Endothelial cell (in vitro differentiated cells): ENCODE measurements at regions not wholly inside any gene's neighbourhood (a gene's known extent, or its start where the extent isn't known, plus 50 kb on each side); places are given as distances from the start of the nearest gene placed in this dataset.

Experiments
- DNase-seq: peaks from one replicate; pipeline ENCODE4 v3.0.0; 2021; ENCODE audit warnings: low spot score
- H3K27ac Mint-ChIP-seq: one replicate; pipeline ENCODE4 v1.8.0; 2021; ENCODE audit warnings: mixed read lengths, inconsistent platforms; ENCODE audit not compliant: unreplicated experiment
- H3K27me3 Mint-ChIP-seq: one replicate; pipeline ENCODE4 v1.8.0; 2021; ENCODE audit warnings: mild to moderate bottlenecking, moderate library complexity, mixed read lengths, inconsistent platforms; ENCODE audit not compliant: unreplicated experiment
- H3K36me3 Mint-ChIP-seq: one replicate; pipeline ENCODE4 v1.8.0; 2021; ENCODE audit warnings: mild to moderate bottlenecking, low read depth, mixed read lengths, inconsistent platforms; ENCODE audit not compliant: unreplicated experiment
- H3K4me1 Mint-ChIP-seq: one replicate; pipeline ENCODE4 v1.8.0; 2021; ENCODE audit warnings: mild to moderate bottlenecking, mixed read lengths, inconsistent platforms; ENCODE audit not compliant: unreplicated experiment
- H3K4me3 Mint-ChIP-seq: one replicate; pipeline ENCODE4 v1.8.0; 2021; ENCODE audit warnings: mild to moderate bottlenecking, mixed read lengths, inconsistent platforms; ENCODE audit not compliant: unreplicated experiment
- H3K9me3 Mint-ChIP-seq: one replicate; pipeline ENCODE4 v1.8.0; 2021; ENCODE audit warnings: mixed read lengths, inconsistent platforms; ENCODE audit not compliant: unreplicated experiment
- CTCF ChIP-seq: fragments of 200-600 bp; sonication (generic); IDR thresholded peaks from one replicate; pipeline ENCODE4 v1.5.0; 2021; ENCODE audit warnings: antibody characterized with exemption; ENCODE audit not compliant: unreplicated experiment

DNA sequence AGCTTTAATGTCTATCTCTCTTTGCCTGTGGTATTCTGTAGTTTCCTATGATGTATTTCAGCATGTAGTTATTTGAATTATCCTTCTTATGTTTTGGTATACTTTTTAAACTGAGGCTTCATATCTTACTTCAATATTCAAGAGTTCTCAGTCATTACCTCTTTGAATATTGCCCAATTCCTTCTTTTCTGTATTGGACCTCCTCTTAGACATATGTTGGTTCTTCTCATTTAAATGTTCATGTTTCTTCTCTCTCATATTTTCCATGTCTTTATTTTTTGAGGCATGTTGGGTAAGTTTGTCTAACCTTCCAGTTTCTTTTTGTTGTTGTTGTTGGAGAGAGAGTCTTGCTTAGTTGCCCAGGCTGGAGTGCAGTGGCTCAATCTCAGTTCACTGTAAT, 140.6 kb downstream of the MRPS6 start:
- peaks cover 5% of the 10 kb centered on the region for H3K36me3 Mint-ChIP-seq
- H3K9me3 Mint-ChIP-seq = no peaks in the 10 kb centered on the region
- no peak for DNase-seq
- no peaks in the 10 kb centered on the region for H3K4me1 Mint-ChIP-seq
- no peak overlapping the region for H3K4me3 Mint-ChIP-seq
- H3K27ac Mint-ChIP-seq = no peak overlapping the region
- TF ChIP-seq CTCF = no peak
- no peaks in the 10 kb centered on the region for H3K27me3 Mint-ChIP-seq

DNA sequence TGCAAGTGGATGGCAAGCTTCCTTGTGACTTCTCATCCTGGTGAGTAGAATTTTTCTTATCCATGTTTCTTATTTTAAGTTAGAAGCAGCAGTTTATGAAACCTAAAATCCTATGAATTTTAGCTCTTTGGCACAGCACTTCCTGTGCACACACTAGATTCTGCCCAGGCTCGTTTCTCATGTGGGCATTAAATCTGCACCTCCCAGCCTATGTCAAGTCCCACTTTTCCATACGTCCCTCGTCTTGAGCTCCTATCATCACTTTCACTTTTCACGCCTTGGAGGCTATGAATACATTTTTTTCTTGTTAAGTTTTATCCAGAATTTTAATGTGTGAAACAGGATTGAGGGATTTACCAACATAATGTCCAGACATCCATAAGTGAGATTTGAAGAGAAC, 142.1 kb downstream of the MRPS6 start:
- Mint-ChIP-seq H3K36me3 (peaks cover 5% of the 10 kb centered on the region), H3K4me3 (no peak overlapping the region), H3K27ac (no peak overlapping the region), H3K4me1 (no peaks in the 10 kb centered on the region), H3K27me3 (no peaks in the 10 kb centered on the region), H3K9me3 (no peaks in the 10 kb centered on the region)
- no peak for DNase-seq
- no peak for TF ChIP-seq CTCF

DNA sequence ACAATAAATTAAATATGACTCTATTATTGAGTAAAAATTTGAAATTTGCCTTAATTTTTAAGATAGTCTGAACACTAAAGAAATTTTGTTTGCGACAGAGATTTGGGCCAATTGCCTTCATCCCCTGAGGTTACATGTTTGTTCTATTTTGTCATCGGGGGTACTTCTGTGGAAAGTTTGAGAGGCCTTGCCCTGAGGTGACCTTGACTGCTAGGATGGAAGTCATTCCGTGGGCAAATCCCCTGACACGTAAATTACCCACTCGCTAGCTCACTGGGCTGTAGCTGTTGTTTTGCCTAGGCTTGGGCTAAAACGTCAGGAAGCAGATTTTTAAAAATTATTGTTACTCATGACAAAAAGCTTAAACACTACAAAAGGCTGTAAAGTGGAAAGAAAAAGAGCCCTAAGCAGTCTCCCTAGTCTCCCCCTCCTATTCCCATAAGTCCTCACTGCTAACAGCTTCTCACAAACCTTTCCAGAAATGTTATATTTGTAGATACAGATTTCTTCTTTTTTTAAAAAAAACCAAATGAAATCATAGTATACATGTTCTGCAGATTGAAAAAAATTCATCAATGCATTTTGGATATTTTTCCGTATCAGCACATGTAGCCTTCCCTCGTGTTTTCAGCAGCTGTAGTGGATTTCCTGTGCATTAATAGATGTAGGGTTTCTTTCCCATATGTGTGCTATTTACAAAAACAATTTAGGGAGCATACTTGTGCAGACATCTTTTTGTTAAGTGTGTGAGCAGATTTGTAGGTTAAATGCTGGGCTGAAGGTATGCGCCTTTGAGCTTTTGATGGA, 142.7 kb downstream of the MRPS6 start:
- TF ChIP-seq CTCF = no peak
- Mint-ChIP-seq H3K4me3 (no peak overlapping the region), H3K27ac (no peak overlapping the region), H3K4me1 (no peaks in the 10 kb centered on the region), H3K36me3 (peaks cover 5% of the 10 kb centered on the region), H3K27me3 (no peaks in the 10 kb centered on the region), H3K9me3 (no peaks in the 10 kb centered on the region)
- DNase-seq = no peak

DNA sequence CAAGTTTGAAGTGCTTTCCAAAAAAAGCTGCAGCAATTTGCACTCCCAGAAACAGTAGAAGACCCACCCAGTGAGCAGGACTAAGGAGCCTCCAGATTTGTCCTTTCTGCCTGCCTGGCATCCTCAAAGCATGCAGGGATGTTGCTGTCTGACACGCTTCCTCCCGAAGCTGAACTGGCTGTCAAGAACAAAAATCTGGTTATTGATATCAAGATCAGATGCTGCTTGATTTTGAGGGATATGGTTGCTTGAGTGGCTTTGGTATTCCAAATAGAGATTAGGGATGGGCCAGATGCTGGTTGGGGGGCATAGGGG, 143.3 kb downstream of the MRPS6 start:
- H3K4me1 Mint-ChIP-seq = no peaks in the 10 kb centered on the region
- H3K9me3 Mint-ChIP-seq = no peaks in the 10 kb centered on the region
- no peak for DNase-seq
- no peaks in the 10 kb centered on the region for H3K27me3 Mint-ChIP-seq
- no peak overlapping the region for H3K4me3 Mint-ChIP-seq
- TF ChIP-seq CTCF = no peak
- H3K27ac Mint-ChIP-seq = no peak overlapping the region
- peaks cover 5% of the 10 kb centered on the region for H3K36me3 Mint-ChIP-seq

DNA sequence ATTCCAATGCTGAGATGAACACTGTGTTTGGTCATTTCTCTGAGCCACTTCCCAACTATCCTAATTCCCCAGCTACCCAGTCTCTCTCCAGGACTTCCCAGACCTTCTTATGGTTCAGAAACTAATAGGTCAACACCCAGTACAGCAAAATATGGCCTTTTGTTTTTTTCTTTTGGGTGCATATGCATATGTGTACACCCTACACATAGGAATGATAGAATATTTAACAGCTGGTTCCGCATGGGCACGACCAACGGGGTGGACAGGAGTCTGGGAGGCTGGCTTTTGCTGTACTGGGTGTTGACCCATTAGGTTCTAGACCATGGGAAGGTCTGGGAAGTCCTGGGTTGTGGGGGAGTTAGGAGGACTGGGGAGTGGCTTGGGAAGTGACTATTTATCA, 143.9 kb downstream of the MRPS6 start:
- no peak for DNase-seq
- no peak for TF ChIP-seq CTCF
- no peaks in the 10 kb centered on the region for H3K27me3 Mint-ChIP-seq
- peaks cover 5% of the 10 kb centered on the region for H3K36me3 Mint-ChIP-seq
- no peaks in the 10 kb centered on the region for H3K4me1 Mint-ChIP-seq
- no peaks in the 10 kb centered on the region for H3K9me3 Mint-ChIP-seq
- H3K4me3 Mint-ChIP-seq = no peak overlapping the region
- no peak overlapping the region for H3K27ac Mint-ChIP-seq
